Esophagus muscularis mucosa (tissue), 4 donors: ENCODE measurements at regions not wholly inside any gene's neighbourhood (a gene's known extent, or its start where the extent isn't known, plus 50 kb on each side); places are given as distances from the start of the nearest gene placed in this dataset.

ENCODE experiments used
- DNase-seq: peaks from one replicate; pipeline ENCODE4 v3.0.0-alpha.2; 2017; ENCODE audit errors: extremely low spot score
- H3K27ac ChIP-seq, 4 donors: fragments of 200-600 bp; sonication (generic); replicated peaks in 1 of 4; 1 replicate in 3 of 4; 2 replicates in 1 of 4; pipeline ENCODE4 v1.5.1; 2016 to 2019; ENCODE audit warnings: mild to moderate bottlenecking in 1 of 4
- H3K27me3 ChIP-seq, 4 donors: fragments of 200-600 bp; sonication (generic); one replicate each; pipeline versions ENCODE4 v1.5.1 to v1.6.0; 2016 to 2019
- H3K36me3 ChIP-seq, 4 donors: fragments of 200-600 bp; sonication (generic); one replicate each; pipeline ENCODE4 v1.5.1; 2016 to 2019
- H3K4me1 ChIP-seq, 4 donors: fragments of 200-600 bp; sonication (generic); one replicate each; pipeline ENCODE4 v1.5.1; 2016 to 2019
- H3K4me3 ChIP-seq, 4 donors: fragments of 200-600 bp; sonication (generic); 1 replicate in 2 of 4; 2 replicates in 2 of 4; pipeline ENCODE4 v1.5.1; 2016 to 2019; ENCODE audit warnings: mild to moderate bottlenecking in 4 of 4, moderate library complexity in 1 of 4
- H3K9me3 ChIP-seq, 4 donors: fragments of 200-600 bp; sonication (generic); 1 replicate in 3 of 4; 2 replicates in 1 of 4; pipeline ENCODE4 v1.5.1; 2016 to 2019
- EP300 ChIP-seq: sonication (generic); formaldehyde crosslinking; IDR thresholded peaks from one replicate; pipeline ENCODE4 v1.6.1; 2017; ENCODE audit warnings: antibody characterized with exemption
- POLR2A ChIP-seq: fragments of 450-650 bp; IDR thresholded peaks from one replicate; pipeline ENCODE4 v1.6.1; 2017; ENCODE audit warnings: antibody characterized with exemption, moderate library complexity, mild to moderate bottlenecking, low read depth
- POLR2AphosphoS5 ChIP-seq, 2 donors: sonication (generic); formaldehyde crosslinking; IDR thresholded peaks; one replicate each; pipeline ENCODE4 v1.6.1; 2017; ENCODE audit warnings: antibody characterized with exemption in 2 of 2
- WGBS: methylation state at CpG from one replicate; pipeline ENCODE4 v1.1.5; 2018; 5-methylcytosine and 5-hydroxymethylcytosine counted together
- intact Hi-C: fragments of 100-400 bp; cut with DNase I; formaldehyde crosslinking; loops from one replicate; pipeline ENCODE4 v1.15.1; 2023
- TF ChIP-seq, protein P1 (sequence below), 3 experiments: fragments of 200-600 bp in 2 of 3; fragments of 450-650 bp in 1 of 3; sonication (generic) in 2 of 3; IDR thresholded peaks; one replicate each; pipeline ENCODE4 v1.5.1; 2017 to 2019; ENCODE audit warnings: antibody characterized with exemption in 3 of 3, mild to moderate bottlenecking in 2 of 3, moderate library complexity in 1 of 3

DNA sequence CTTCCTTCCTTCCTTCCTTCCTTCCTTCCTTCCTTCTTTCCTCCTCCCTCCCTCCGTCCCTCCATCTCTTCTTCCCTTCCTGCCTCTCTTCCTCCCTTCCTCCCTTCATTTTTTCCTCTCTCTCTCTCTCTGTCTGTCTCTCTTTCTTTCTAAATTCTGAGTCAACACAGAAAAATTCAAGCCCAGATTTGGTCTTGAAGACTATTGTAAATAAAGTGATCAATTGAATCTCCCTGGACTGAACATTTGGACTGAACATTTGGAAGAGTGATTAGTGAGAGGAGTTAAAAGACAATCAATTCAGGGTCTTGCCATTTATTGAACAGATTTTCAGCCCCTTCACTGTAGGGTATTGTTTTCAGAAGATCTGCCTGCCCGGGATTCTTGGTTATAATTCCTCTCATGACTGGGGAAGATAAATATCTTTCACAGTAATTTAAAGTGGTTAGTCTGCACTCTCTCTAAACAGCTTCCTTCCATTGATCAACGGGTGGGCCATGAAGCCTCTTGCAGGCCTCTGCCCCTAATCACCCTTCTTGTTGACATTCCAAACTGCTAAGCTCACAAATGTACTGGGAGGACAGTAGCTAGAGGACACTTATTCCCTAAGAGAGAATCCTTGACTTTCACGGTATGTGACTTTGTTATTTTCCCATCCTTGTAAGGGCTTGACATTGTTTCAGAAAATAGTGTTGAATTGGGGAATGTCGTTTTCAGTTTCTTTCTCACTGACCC, 101.7 kb upstream of the BMP2 start:
- WGBS = 36% methylated on average over 5 of the region's 5 CpGs
- TF ChIP-seq POLR2AphosphoS5 (IDR thresholded peaks at IDR 0.05) (no peak), POLR2A (no peak), EP300 (no peak)
- TF ChIP-seq, protein P1, sequence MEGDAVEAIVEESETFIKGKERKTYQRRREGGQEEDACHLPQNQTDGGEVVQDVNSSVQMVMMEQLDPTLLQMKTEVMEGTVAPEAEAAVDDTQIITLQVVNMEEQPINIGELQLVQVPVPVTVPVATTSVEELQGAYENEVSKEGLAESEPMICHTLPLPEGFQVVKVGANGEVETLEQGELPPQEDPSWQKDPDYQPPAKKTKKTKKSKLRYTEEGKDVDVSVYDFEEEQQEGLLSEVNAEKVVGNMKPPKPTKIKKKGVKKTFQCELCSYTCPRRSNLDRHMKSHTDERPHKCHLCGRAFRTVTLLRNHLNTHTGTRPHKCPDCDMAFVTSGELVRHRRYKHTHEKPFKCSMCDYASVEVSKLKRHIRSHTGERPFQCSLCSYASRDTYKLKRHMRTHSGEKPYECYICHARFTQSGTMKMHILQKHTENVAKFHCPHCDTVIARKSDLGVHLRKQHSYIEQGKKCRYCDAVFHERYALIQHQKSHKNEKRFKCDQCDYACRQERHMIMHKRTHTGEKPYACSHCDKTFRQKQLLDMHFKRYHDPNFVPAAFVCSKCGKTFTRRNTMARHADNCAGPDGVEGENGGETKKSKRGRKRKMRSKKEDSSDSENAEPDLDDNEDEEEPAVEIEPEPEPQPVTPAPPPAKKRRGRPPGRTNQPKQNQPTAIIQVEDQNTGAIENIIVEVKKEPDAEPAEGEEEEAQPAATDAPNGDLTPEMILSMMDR (IDR thresholded peaks at IDR 0.05) = no peak
- peak; percentile 31 for DNase-seq
- no peak overlapping the region for H3K27ac ChIP-seq
- H3K27me3 ChIP-seq = no peaks in the 10 kb centered on the region
- no peaks in the 10 kb centered on the region for H3K9me3 ChIP-seq
- H3K4me3 ChIP-seq = no peak overlapping the region
- H3K36me3 ChIP-seq = no peaks in the 10 kb centered on the region
- H3K4me1 ChIP-seq = no peaks in the 10 kb centered on the region
- intact Hi-C loops = no loop called here

DNA sequence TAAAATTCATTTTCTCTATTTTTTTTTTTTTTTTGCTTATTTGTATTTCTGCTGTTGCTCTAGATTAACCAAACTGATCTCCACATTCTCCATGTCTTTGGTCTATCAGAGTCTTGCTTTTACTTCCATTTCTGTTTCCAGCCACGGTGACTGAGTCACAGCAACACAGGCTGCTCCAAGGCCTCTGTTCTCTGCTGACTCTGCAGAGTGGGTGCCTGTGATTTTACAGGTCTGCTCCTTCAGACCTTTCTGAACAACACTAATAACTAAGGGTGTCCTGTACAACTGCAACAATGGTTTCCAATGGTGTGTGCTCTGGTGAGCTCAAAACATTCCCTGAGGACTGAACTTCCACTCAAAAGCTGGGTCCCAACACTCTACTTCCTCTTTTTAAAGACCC, 102.3 kb upstream of the BMP2 start:
- TF ChIP-seq, protein P1 (IDR thresholded peaks at IDR 0.05) = no peak
- TF ChIP-seq POLR2A (no peak), EP300 (no peak), POLR2AphosphoS5 (IDR thresholded peaks at IDR 0.05) (no peak)
- no peaks in the 10 kb centered on the region for H3K4me1 ChIP-seq
- H3K27ac ChIP-seq = no peak overlapping the region
- intact Hi-C loops = no loop called here
- no peaks in the 10 kb centered on the region for H3K9me3 ChIP-seq
- DNase-seq = peak; percentile 8
- no peak overlapping the region for H3K4me3 ChIP-seq
- no peaks in the 10 kb centered on the region for H3K27me3 ChIP-seq
- WGBS = 80% methylated on average over 1 of the region's 1 CpG
- H3K36me3 ChIP-seq = no peaks in the 10 kb centered on the region

DNA sequence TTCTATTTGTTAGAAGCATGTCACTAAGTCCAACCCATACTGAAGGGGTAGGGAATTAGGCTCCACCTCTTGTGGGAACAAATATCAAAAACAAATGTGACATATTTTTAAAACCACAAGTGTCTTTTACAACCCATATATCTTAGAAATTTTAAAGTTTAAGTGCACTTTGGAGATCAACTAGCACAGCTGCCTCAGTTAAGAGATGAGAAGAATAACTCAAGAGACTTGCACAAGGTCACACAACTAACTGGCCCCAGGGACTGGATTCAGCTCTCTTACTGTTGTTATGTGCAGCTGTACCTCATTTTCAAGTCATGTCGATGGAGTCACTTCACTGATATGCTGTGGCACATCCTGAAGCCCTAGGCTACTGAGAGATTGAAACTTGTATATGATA, 102.9 kb upstream of the BMP2 start:
- Histone ChIP-seq H3K4me1 (no peaks in the 10 kb centered on the region), H3K36me3 (no peaks in the 10 kb centered on the region), H3K27me3 (no peaks in the 10 kb centered on the region), H3K4me3 (no peak overlapping the region), H3K27ac (no peak overlapping the region), H3K9me3 (no peaks in the 10 kb centered on the region)
- intact Hi-C loops = no loop called here
- WGBS = 100% methylated on average over 1 of the region's 1 CpG
- DNase-seq = peak; percentile 74
- no peak for TF ChIP-seq POLR2A
- TF ChIP-seq POLR2AphosphoS5 (IDR thresholded peaks at IDR 0.05) = no peak
- no peak for TF ChIP-seq EP300
- TF ChIP-seq, protein P1 (IDR thresholded peaks at IDR 0.05) = no peak

DNA sequence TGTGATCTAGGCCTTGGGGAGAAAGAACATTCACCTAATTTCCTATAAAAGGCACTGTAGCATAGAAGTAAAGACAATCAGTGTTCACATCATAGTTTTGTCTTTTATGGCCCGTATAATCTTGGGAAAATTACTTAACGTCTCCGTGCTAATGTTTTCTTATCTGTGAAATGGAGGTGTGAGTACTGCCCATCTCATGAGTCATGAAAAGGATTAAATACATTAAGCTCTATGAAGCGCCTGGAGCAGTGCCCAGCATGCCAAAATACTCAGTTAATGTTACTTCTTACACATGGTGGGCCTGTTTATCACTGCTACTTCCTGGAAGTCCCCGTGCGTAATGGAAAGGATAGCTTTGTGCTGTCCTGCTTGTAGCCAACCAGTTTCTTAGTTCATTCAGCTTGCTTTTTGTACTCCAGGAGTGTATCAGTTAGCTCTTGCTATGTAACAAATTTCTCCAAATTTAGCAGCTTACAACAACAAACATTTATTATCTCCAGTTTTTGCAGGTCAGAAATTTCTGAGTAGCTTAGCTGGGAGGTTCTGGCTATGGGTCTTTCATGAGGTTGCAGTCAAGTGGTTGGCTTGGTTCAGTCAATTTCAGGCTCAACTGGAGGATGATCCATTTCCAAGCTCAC, 103.6 kb upstream of the BMP2 start:
- 77% methylated on average over 6 of the region's 6 CpGs for WGBS
- Histone ChIP-seq H3K27ac (no peak overlapping the region), H3K4me3 (no peak overlapping the region), H3K9me3 (no peaks in the 10 kb centered on the region), H3K36me3 (no peaks in the 10 kb centered on the region), H3K4me1 (no peaks in the 10 kb centered on the region), H3K27me3 (no peaks in the 10 kb centered on the region)
- DNase-seq = peak; percentile 45
- TF ChIP-seq POLR2AphosphoS5 (IDR thresholded peaks at IDR 0.05) (no peak), POLR2A (no peak), EP300 (no peak)
- TF ChIP-seq, protein P1 (IDR thresholded peaks at IDR 0.05) = no peak
- intact Hi-C loops = no loop called here
